Neural progenitor cell (in vitro differentiated cells): ENCODE measurements at regions not wholly inside any gene's neighbourhood (a gene's known extent, or its start where the extent isn't known, plus 50 kb on each side); places are given as distances from the start of the nearest gene placed in this dataset.

Experiments used
- DNase-seq: peaks from one replicate; pipeline ENCODE4 v3.0.0-alpha.2; 2016; ENCODE audit warnings: low spot score
- H2AFZ ChIP-seq: fragments of 200-600 bp; sonication (generic); replicated peaks from 2 replicates; pipeline ENCODE4 v1.6.1; 2016; ENCODE audit warnings: antibody characterized with exemption
- H3F3A ChIP-seq: fragments of 200-600 bp; sonication (generic); 2 replicates; pipeline ENCODE4 v1.6.1; 2016; ENCODE audit warnings: antibody characterized with exemption, low read depth
- H3K27ac ChIP-seq: fragments of 200-600 bp; sonication (generic); 2 replicates; pipeline ENCODE4 v1.5.1; 2016; ENCODE audit warnings: mild to moderate bottlenecking
- H3K27me3 ChIP-seq: fragments of 200-600 bp; sonication (generic); 2 replicates; pipeline ENCODE4 v1.6.1; 2016; ENCODE audit warnings: mild to moderate bottlenecking, moderate library complexity
- H3K36me3 ChIP-seq: fragments of 200-600 bp; sonication (generic); 2 replicates; pipeline ENCODE4 v1.5.1; 2016
- H3K4me1 ChIP-seq: fragments of 200-600 bp; sonication (generic); 2 replicates; pipeline ENCODE4 v1.6.1; 2016; ENCODE audit warnings: mixed run types
- H3K4me2 ChIP-seq: fragments of 200-600 bp; sonication (generic); 2 replicates; pipeline ENCODE4 v1.6.1; 2016
- H3K4me3 ChIP-seq: fragments of 200-600 bp; sonication (generic); 2 replicates; pipeline ENCODE4 v1.5.1; 2016
- H3K79me2 ChIP-seq: fragments of 200-600 bp; sonication (generic); 2 replicates; pipeline ENCODE4 v1.6.1; 2016; ENCODE audit warnings: low read depth
- H3K9ac ChIP-seq: fragments of 200-600 bp; sonication (generic); 2 replicates; pipeline ENCODE4 v1.6.1; 2016
- H3K9me3 ChIP-seq: fragments of 200-600 bp; sonication (generic); 2 replicates; pipeline ENCODE4 v1.5.1; 2016; ENCODE audit warnings: low read depth
- H4K20me1 ChIP-seq: fragments of 200-600 bp; sonication (generic); 2 replicates; pipeline ENCODE4 v1.6.1; 2016; ENCODE audit warnings: low read depth
- H3K27ac Mint-ChIP-seq: 3 replicates; pipeline ENCODE4 v1.8.0; 2021; ENCODE audit warnings: mixed read lengths
- H3K27me3 Mint-ChIP-seq: 2 replicates; pipeline ENCODE4 v1.8.0; 2022; ENCODE audit warnings: low read depth, mild to moderate bottlenecking, inconsistent platforms, moderate library complexity, mixed read lengths; ENCODE audit not compliant: insufficient read depth
- H3K36me3 Mint-ChIP-seq: 3 replicates; pipeline ENCODE4 v1.8.0; 2021; ENCODE audit warnings: mixed read lengths
- H3K4me1 Mint-ChIP-seq: 3 replicates; pipeline ENCODE4 v1.8.0; 2021; ENCODE audit warnings: mixed read lengths
- H3K4me3 Mint-ChIP-seq: 3 replicates; pipeline ENCODE4 v1.8.0; 2021; ENCODE audit warnings: mild to moderate bottlenecking, moderate library complexity, mixed read lengths
- H3K9me3 Mint-ChIP-seq: 3 replicates; pipeline ENCODE4 v1.8.0; 2020; ENCODE audit warnings: mixed read lengths
- CTCF ChIP-seq: fragments of 200-600 bp; sonication (generic); IDR thresholded peaks from 2 replicates; pipeline ENCODE4 v1.5.1; 2017; ENCODE audit warnings: antibody characterized with exemption, mild to moderate bottlenecking
- EZH2 ChIP-seq: fragments of 200-600 bp; sonication (generic); IDR thresholded peaks from 2 replicates; pipeline ENCODE4 v1.6.1; 2017; ENCODE audit warnings: antibody characterized with exemption, mild to moderate bottlenecking, moderate library complexity
- EZH2phosphoT487 ChIP-seq: fragments of 200-600 bp; sonication (generic); IDR thresholded peaks from 2 replicates; pipeline ENCODE4 v1.6.1; 2017; ENCODE audit warnings: antibody characterized with exemption

GRCh38 chr4:115670930-115671329, 557.5 kb upstream of the NDST4 start:
- DNase-seq, result no peak
- Mint-ChIP-seq H3K27me3 (no peaks in the 10 kb centered on the region), H3K4me3 (no peak overlapping the region), H3K9me3 (peaks cover 5% of the 10 kb centered on the region), H3K4me1 (peaks cover 31% of the 10 kb centered on the region), H3K36me3 (no peaks in the 10 kb centered on the region), H3K27ac (no peak overlapping the region)
- Histone ChIP-seq H3F3A (no peaks in the 10 kb centered on the region), H3K36me3 (no peaks in the 10 kb centered on the region), H3K9me3 (no peaks in the 10 kb centered on the region), H3K4me3 (no peak overlapping the region), H3K9ac (no peak overlapping the region), H3K4me1 (no peaks in the 10 kb centered on the region), H4K20me1 (no peaks in the 10 kb centered on the region), H2AFZ (no peak overlapping the region), H3K27me3 (no peaks in the 10 kb centered on the region), H3K27ac (no peak overlapping the region), H3K79me2 (no peaks in the 10 kb centered on the region), H3K4me2 (no peak overlapping the region)
- TF ChIP-seq EZH2phosphoT487 (no peak), CTCF (no peak), EZH2 (no peak)

- no peak for TF ChIP-seq EZH2
- Mint-ChIP-seq H3K27me3 (no peaks in the 10 kb centered on the region), H3K36me3 (no peaks in the 10 kb centered on the region), H3K27ac (no peak overlapping the region), H3K4me1 (peaks cover 39% of the 10 kb centered on the region), H3K4me3 (no peak overlapping the region), H3K9me3 (peaks cover 5% of the 10 kb centered on the region)
- H2AFZ ChIP-seq, result no peak overlapping the region
- H3F3A ChIP-seq, result no peaks in the 10 kb centered on the region
- no peaks in the 10 kb centered on the region for H3K36me3 ChIP-seq
- H4K20me1 ChIP-seq, result no peaks in the 10 kb centered on the region
- no peak for DNase-seq
- H3K27me3 ChIP-seq, result no peaks in the 10 kb centered on the region
- peaks cover 12% of the 10 kb centered on the region for H3K4me1 ChIP-seq
- no peak overlapping the region for H3K27ac ChIP-seq
- no peaks in the 10 kb centered on the region for H3K79me2 ChIP-seq
- H3K9me3 ChIP-seq, result no peaks in the 10 kb centered on the region
- no peak overlapping the region for H3K4me2 ChIP-seq
- no peak overlapping the region for H3K4me3 ChIP-seq
- H3K9ac ChIP-seq, result no peak overlapping the region
These were observed 555.0 kb upstream of the NDST4 start for GRCh38 chr4:115668396-115668795.

GRCh38 chr4:115664285-115664684, 550.9 kb upstream of the NDST4 start:
- Mint-ChIP-seq H3K27ac (peak overlapping the region; percentile 95), H3K4me3 (peak overlapping the region; percentile 62), H3K27me3 (no peaks in the 10 kb centered on the region), H3K4me1 (peaks cover 39% of the 10 kb centered on the region), H3K36me3 (no peaks in the 10 kb centered on the region), H3K9me3 (peaks cover 5% of the 10 kb centered on the region)
- H4K20me1 ChIP-seq, result no peaks in the 10 kb centered on the region
- peak; percentile 67 for DNase-seq
- H3K27me3 ChIP-seq, result no peaks in the 10 kb centered on the region
- TF ChIP-seq EZH2 (no peak), CTCF (no peak), EZH2phosphoT487 (no peak)
- peak overlapping the region; percentile 3 for H3K4me2 ChIP-seq
- H3K4me1 ChIP-seq, result peaks cover 12% of the 10 kb centered on the region
- no peaks in the 10 kb centered on the region for H3K79me2 ChIP-seq
- no peaks in the 10 kb centered on the region for H3F3A ChIP-seq
- H3K36me3 ChIP-seq, result no peaks in the 10 kb centered on the region
- H3K4me3 ChIP-seq, result no peak overlapping the region
- H3K9me3 ChIP-seq, result no peaks in the 10 kb centered on the region
- peak overlapping the region; percentile 41 for H3K27ac ChIP-seq
- peak overlapping the region; percentile 55 for H2AFZ ChIP-seq
- no peak overlapping the region for H3K9ac ChIP-seq

GRCh38 chr4:115660465-115660864, 547.0 kb upstream of the NDST4 start:
- Histone ChIP-seq H3K27ac (no peak overlapping the region), H3K36me3 (no peaks in the 10 kb centered on the region), H3K9me3 (no peaks in the 10 kb centered on the region), H3K9ac (no peak overlapping the region), H2AFZ (no peak overlapping the region), H3K27me3 (no peaks in the 10 kb centered on the region), H4K20me1 (no peaks in the 10 kb centered on the region), H3K79me2 (no peaks in the 10 kb centered on the region), H3K4me2 (no peak overlapping the region), H3F3A (no peaks in the 10 kb centered on the region), H3K4me3 (no peak overlapping the region), H3K4me1 (peaks cover 21% of the 10 kb centered on the region)
- TF ChIP-seq EZH2 (no peak), CTCF (no peak), EZH2phosphoT487 (no peak)
- DNase-seq, result no peak
- Mint-ChIP-seq H3K36me3 (no peaks in the 10 kb centered on the region), H3K9me3 (no peaks in the 10 kb centered on the region), H3K27me3 (no peaks in the 10 kb centered on the region), H3K4me3 (no peak overlapping the region), H3K27ac (no peak overlapping the region), H3K4me1 (peaks cover 44% of the 10 kb centered on the region)
